Bronchial epithelial cell (primary cell): ENCODE measurements at regions not wholly inside any gene's neighbourhood (a gene's known extent, or its start where the extent isn't known, plus 50 kb on each side); places are given as distances from the start of the nearest gene placed in this dataset.

Experiments
- DNase-seq: peaks from one replicate; pipeline ENCODE4 v3.0.0-alpha.2; 2010; ENCODE audit warnings: low read depth
- FAIRE-seq: peaks from 2 replicates; lab custom pipeline; 2011; peaks lifted over from hg19 to GRCh38; lab: Jason Lieb, UNC
- H3K27me3 ChIP-seq: 2 replicates; pipeline ENCODE4 v1.5.1; 2011; ENCODE audit warnings: low read length; ENCODE audit not compliant: control insufficient read depth, insufficient read depth
- H3K36me3 ChIP-seq: 2 replicates; pipeline ENCODE4 v1.5.1; 2011; ENCODE audit warnings: low read length; ENCODE audit not compliant: control insufficient read depth, insufficient read depth
- H3K4me3 ChIP-seq: 2 replicates; pipeline ENCODE4 v1.5.1; 2011; ENCODE audit warnings: mild to moderate bottlenecking, low read depth, low read length, control low read depth
- CTCF ChIP-seq: IDR thresholded peaks from 2 replicates; pipeline ENCODE4 v1.5.1; 2011; ENCODE audit warnings: mild to moderate bottlenecking, moderate library complexity, low read length, control low read depth, inconsistent platforms; ENCODE audit not compliant: insufficient read depth, severe bottlenecking

- TF ChIP-seq CTCF, result no peak
- no peak for FAIRE-seq
- no peak for DNase-seq
- Histone ChIP-seq H3K27me3 (peaks cover 2% of the 10 kb centered on the region), H3K4me3 (no peak overlapping the region), H3K36me3 (no peaks in the 10 kb centered on the region)
These were observed 231.5 kb upstream of the BTBD3 start for GRCh38 chr20:11686195-11686594.

DNA sequence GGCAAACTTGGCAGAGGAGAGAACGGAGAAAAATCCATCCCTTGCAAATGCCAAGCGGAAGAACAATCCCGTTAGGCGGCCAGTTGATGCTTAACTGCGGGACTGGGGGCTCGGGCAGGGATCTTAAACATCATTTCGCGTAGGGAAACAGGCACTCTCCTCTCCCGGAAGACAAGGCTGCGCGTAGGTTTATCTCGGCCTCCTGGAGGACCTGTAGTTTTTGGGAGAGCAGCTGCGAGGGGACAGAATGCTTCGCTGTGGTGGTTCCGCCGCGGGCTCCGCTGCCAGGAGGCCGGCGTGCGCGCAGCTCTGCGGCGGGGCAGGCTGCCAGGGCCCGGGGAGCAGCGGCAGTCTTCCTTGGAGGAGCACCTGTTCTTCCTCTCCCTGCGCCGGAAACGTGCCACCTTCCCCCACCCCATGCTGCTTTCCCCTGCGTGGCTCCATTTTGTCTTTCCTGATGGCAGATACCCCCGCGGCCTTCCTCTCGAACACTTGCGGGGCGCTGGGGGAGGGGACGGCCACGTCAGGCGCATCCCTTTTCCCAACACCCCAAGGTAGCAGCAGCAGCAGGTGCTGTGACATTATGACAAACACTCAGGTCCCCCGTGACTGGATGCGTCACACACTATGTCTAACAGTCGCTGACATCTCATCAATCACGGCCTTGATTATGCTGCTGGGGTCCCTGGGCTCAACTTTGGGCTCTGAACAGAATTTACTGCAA, 230.7 kb upstream of the BTBD3 start:
- H3K36me3 ChIP-seq, result no peaks in the 10 kb centered on the region
- peaks cover 2% of the 10 kb centered on the region for H3K27me3 ChIP-seq
- H3K4me3 ChIP-seq, result no peak overlapping the region
- no peak for TF ChIP-seq CTCF
- DNase-seq (no peak), FAIRE-seq (no peak)

DNA sequence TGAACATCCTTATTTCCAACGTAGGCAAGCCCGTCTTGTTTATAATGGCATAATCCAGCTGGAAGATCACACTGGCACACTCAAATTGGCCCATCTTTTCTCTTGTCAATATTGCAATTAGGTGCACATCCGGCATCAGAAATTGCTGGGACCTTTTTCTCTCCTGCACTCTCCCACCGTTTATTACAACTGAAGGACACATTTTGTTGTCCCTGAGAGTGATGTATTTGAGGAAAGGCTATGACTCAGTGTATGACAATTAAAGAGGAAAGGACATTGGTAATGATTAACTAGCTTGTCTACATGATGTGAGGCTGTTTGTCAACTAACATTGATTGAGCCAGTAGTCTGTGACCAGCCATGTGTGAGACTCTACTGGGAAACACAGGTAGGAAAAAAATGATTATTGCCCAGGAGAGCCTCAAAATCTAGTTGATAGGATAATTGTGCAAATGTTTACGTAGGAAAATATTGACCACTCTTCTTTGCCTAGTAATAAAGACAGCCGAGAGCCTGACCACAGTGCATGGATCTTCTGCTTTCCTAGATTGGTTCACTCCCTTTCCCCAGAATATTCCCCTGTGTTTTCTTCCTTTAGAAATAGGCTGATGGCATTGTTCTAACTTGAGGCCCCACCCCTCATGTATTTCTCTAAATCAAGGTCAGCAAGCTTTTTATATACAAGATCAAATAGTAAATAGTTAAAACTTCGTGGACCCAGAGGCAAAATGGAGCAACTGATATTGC, 230.0 kb upstream of the BTBD3 start:
- FAIRE-seq (no peak), DNase-seq (no peak)
- H3K27me3 ChIP-seq, result peaks cover 2% of the 10 kb centered on the region
- no peak overlapping the region for H3K4me3 ChIP-seq
- no peak for TF ChIP-seq CTCF
- H3K36me3 ChIP-seq, result no peaks in the 10 kb centered on the region

- H3K4me3 ChIP-seq, result no peak overlapping the region
These were observed 228.4 kb upstream of the BTBD3 start for GRCh38 chr20:11689262-11689661.

GRCh38 chr20:11691766-11692165, 225.9 kb upstream of the BTBD3 start:
- Histone ChIP-seq H3K4me3 (no peak overlapping the region), H3K36me3 (no peaks in the 10 kb centered on the region), H3K27me3 (peaks cover 1% of the 10 kb centered on the region)
- TF ChIP-seq CTCF, result no peak
- DNase-seq (no peak), FAIRE-seq (no peak)

More at GRCh38 chr20:11689262-11689661, 228.4 kb upstream of the BTBD3 start:
- no peak for FAIRE-seq
- H3K27me3 ChIP-seq, result peaks cover 2% of the 10 kb centered on the region
- TF ChIP-seq CTCF, result no peak
- H3K36me3 ChIP-seq, result no peaks in the 10 kb centered on the region
- no peak for DNase-seq
